ENCODE measurements at regions not wholly inside any gene's neighbourhood (a gene's known extent, or its start where the extent isn't known, plus 50 kb on each side); places are given as distances from the start of the nearest gene placed in this dataset.

DNA sequence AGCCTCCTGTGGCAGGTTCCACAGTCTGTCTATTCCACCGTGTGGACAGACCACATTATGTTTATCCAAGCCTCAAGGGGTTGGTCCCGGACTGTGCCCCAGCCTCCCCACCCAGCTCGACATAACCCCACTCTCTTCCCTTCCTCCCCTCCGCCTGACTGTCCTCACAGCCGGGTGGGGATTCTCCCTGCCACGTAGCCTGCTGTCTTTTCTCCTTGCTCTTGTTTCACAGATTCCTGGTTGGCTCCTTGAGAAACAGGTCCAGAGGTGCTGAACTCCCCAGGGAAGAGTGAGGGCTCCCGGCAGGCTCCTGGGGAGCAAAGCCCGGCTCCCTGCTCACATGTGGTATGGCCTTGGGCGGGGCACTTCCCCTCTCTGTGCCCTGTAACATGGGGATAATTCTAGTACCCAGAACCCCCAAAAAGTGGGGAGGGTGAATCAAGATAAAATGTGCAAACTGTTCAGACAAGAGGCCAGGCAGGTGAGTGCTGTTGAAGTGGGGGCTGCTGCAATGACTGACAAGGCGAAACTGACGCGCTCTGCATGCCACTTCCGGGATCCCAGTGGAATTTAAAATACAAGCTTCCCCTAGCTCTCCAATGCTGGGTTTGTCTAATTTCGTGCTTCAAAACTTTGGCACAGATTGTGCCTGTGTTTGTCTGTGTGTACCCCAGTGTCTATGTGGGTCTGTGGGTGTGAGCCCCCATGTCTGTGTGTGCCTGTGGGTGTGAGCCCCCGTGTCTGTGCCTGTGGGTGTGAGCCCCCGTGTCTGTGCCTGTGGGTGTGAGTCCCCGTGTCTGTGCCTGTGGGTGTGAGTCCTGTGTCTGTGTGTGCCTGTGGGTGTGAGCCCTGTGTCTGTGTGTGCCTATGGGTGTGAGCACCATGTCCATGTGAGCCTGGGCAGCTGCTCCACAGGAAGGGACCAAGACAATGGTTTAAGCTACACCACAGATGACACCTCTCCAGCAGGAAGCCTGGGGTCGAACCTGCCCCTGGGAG is 160.6 kb upstream of the IQSEC1 start:
- no peak overlapping the region for H3K14ac ChIP-seq (replicated peaks; ENCODE audit: low read depth, low read length)
- no peak for TF ChIP-seq NFE2L2 (IDR thresholded peaks at IDR 0.05; ENCODE audit: low read depth, low read length)
- no peaks in the 10 kb centered on the region for H3K36me3 ChIP-seq (ENCODE audit: control insufficient read depth, insufficient read depth, low read length)
- in situ Hi-C loops (cut with MboI; ENCODE audit: low sequenced_read_pairs): no loop called here
- H2BK15ac ChIP-seq (ENCODE audit: low read depth, low read length): no peak overlapping the region
- H3K79me1 ChIP-seq (ENCODE audit: low read depth in 1 of 2, low read length in 2 of 2): no peaks in the 10 kb centered on the region
- no peaks in the 10 kb centered on the region for H3K9me1 ChIP-seq (ENCODE audit: insufficient read depth, low read length)
- H2BK5ac ChIP-seq (ENCODE audit: low read depth, low read length, poor library complexity, severe bottlenecking): no peak overlapping the region
- H2BK20ac ChIP-seq (ENCODE audit: low read depth, low read length): no peak overlapping the region
- H3K4me3 ChIP-seq (ENCODE audit: insufficient read depth, low read depth, low read length): no peak overlapping the region
- no peak overlapping the region for H3K18ac ChIP-seq (ENCODE audit: low read depth, low read length)
- DNase-seq (no peak), ATAC-seq (ENCODE audit: low read depth) (no peak)
- intact Hi-C loops (cut with micrococcal nuclease): no loop called here
- no peak overlapping the region for H3K27ac ChIP-seq (ENCODE audit: insufficient read depth, low read length)
- no TSS peak for BruUV-seq (replicated peaks)
- no peak overlapping the region for H3K9ac ChIP-seq (ENCODE audit: low read depth, low read length)
- H4K8ac ChIP-seq (ENCODE audit: low read depth in 2 of 2, low read length in 2 of 2): no peak overlapping the region
- H3K27me3 ChIP-seq (ENCODE audit: control insufficient read depth, insufficient read depth, low read length): peaks cover 31% of the 10 kb centered on the region
- no peaks in the 10 kb centered on the region for H3K4me1 ChIP-seq (ENCODE audit: control insufficient read depth, insufficient read depth, low read length)
- H4K20me1 ChIP-seq (ENCODE audit: insufficient read depth, low read length): no peaks in the 10 kb centered on the region
- ChIA-PET CTCF (no interaction called here), POLR2A (ENCODE audit: unreplicated experiment) (no interaction called here)
- H2AFZ ChIP-seq (replicated peaks; ENCODE audit: low read length, poor library complexity): no peak overlapping the region
- H4K91ac ChIP-seq (ENCODE audit: insufficient read depth, low read depth, low read length): no peak overlapping the region
- no peak overlapping the region for H2AK5ac ChIP-seq (ENCODE audit: low read depth, low read length)
- H3K9me3 ChIP-seq (ENCODE audit: control insufficient read depth, insufficient read depth, low read length): no peaks in the 10 kb centered on the region
- WGBS, 2 experiments (ENCODE audit: extremely low coverage in 2 of 2, insufficient read length in 1 of 2): 39% methylated on average over 2 of the region's 18 CpGs; no CpG with 5 or more reads in 1 of the 2 experiments
- H3K4ac ChIP-seq (ENCODE audit: low read depth, low read length): no peak overlapping the region
- H4K5ac ChIP-seq (ENCODE audit: low read depth, low read length): no peak overlapping the region
- dilution Hi-C loops (cut with HindIII; ENCODE audit: low sequenced_read_pairs, unreplicated experiment): no loop called here
- H2AK9ac ChIP-seq (replicated peaks; ENCODE audit: low read depth, low read length, poor library complexity): no peak overlapping the region
- no peak overlapping the region for H3K4me2 ChIP-seq (ENCODE audit: low read depth, low read length)
- H3K23ac ChIP-seq (ENCODE audit: low read depth, low read length): no peak overlapping the region
- no peak overlapping the region for H2BK120ac ChIP-seq (ENCODE audit: low read depth, low read length)
- no peak overlapping the region for H3K56ac ChIP-seq (ENCODE audit: extremely low read depth, insufficient read depth, low read length)
